Liver (tissue), 8 donors: ENCODE measurements at regions not wholly inside any gene's neighbourhood (a gene's known extent, or its start where the extent isn't known, plus 50 kb on each side); places are given as distances from the start of the nearest gene placed in this dataset.

Experiments
- DNase-seq: peaks from one replicate; pipeline ENCODE4 v3.0.0-alpha.2; 2017; ENCODE audit warnings: low spot score
- H3K27ac ChIP-seq, 2 donors: one replicate each; pipeline ENCODE4 v1.7.0; 2013; ENCODE audit warnings: inconsistent platforms in 2 of 2, low read length in 2 of 2, control low read depth in 1 of 2, low read depth in 1 of 2, mild to moderate bottlenecking in 1 of 2
- H3K27me3 ChIP-seq, 4 donors: one replicate each; pipeline versions ENCODE4 v1.6.1 to v1.7.0; 2013; ENCODE audit warnings: low read length in 3 of 4, inconsistent platforms in 1 of 4, mild to moderate bottlenecking in 1 of 4, moderate library complexity in 1 of 4; ENCODE audit not compliant: control insufficient read depth in 4 of 4, insufficient read depth in 4 of 4
- H3K36me3 ChIP-seq, 4 donors: one replicate each; pipeline versions ENCODE4 v1.6.1 to v1.7.0; 2013; ENCODE audit warnings: low read length in 3 of 4, mild to moderate bottlenecking in 3 of 4, low read depth in 1 of 4, moderate library complexity in 1 of 4; ENCODE audit not compliant: control insufficient read depth in 4 of 4, insufficient read depth in 3 of 4
- H3K4me1 ChIP-seq, 4 donors: one replicate each; pipeline versions ENCODE4 v1.6.1 to v1.7.0; 2013; ENCODE audit warnings: low read length in 3 of 4, mild to moderate bottlenecking in 3 of 4, moderate library complexity in 1 of 4; ENCODE audit not compliant: control insufficient read depth in 4 of 4, insufficient read depth in 4 of 4
- H3K4me3 ChIP-seq, 3 donors: one replicate each; pipeline versions ENCODE4 v1.6.1 to v1.7.0; 2013; ENCODE audit warnings: low read length in 3 of 3, control low read depth in 1 of 3, low read depth in 1 of 3, mild to moderate bottlenecking in 1 of 3
- H3K9ac ChIP-seq, 2 donors: one replicate each; pipeline ENCODE4 v1.7.0; 2013; ENCODE audit warnings: low read length in 2 of 2, mild to moderate bottlenecking in 2 of 2, moderate library complexity in 2 of 2, control low read depth in 1 of 2, low read depth in 1 of 2
- H3K9me3 ChIP-seq, 4 donors: one replicate each; pipeline versions ENCODE4 v1.6.1 to v1.7.0; 2013; ENCODE audit warnings: low read length in 3 of 4; ENCODE audit not compliant: control insufficient read depth in 4 of 4
- EGR1 ChIP-seq, 2 donors: IDR thresholded peaks; 2 replicates each; pipeline ENCODE4 v1.6.1; 2016 to 2018; ENCODE audit warnings: antibody characterized with exemption in 2 of 2, low read depth in 2 of 2
- FOXA1 ChIP-seq: IDR thresholded peaks from 2 replicates; pipeline ENCODE4 v1.6.1; 2016; ENCODE audit warnings: antibody characterized with exemption
- FOXA2 ChIP-seq: IDR thresholded peaks from 2 replicates; pipeline ENCODE4 v1.6.1; 2016; ENCODE audit warnings: antibody characterized with exemption
- GABPA ChIP-seq, 2 donors: IDR thresholded peaks in 1 of 2; conservative IDR thresholded peaks in 1 of 2; 2 replicates each; pipeline ENCODE4 v1.6.1; 2016; ENCODE audit warnings: antibody characterized with exemption in 2 of 2, mild to moderate bottlenecking in 1 of 2, moderate library complexity in 1 of 2
- HNF4A ChIP-seq, 2 donors: conservative IDR thresholded peaks; 2 replicates each; pipeline ENCODE4 v1.6.1; 2016; ENCODE audit warnings: antibody characterized with exemption in 2 of 2, mild to moderate bottlenecking in 2 of 2
- HNF4G ChIP-seq: IDR thresholded peaks from 2 replicates; pipeline ENCODE4 v1.6.1; 2016; ENCODE audit warnings: antibody characterized with exemption
- JUND ChIP-seq, 2 donors: IDR thresholded peaks; 2 replicates each; pipeline ENCODE4 v1.6.1; 2016; ENCODE audit warnings: antibody characterized with exemption in 2 of 2
- RXRA ChIP-seq, 2 donors: IDR thresholded peaks; 2 replicates each; pipeline ENCODE4 v1.6.1; 2017 to 2018; ENCODE audit warnings: antibody characterized with exemption in 2 of 2, mild to moderate bottlenecking in 1 of 2
- SP1 ChIP-seq: IDR thresholded peaks from 2 replicates; pipeline ENCODE4 v1.6.1; 2018; ENCODE audit warnings: antibody characterized with exemption, mild to moderate bottlenecking
- YY1 ChIP-seq: IDR thresholded peaks from 2 replicates; pipeline ENCODE4 v1.6.1; 2016; ENCODE audit warnings: antibody characterized with exemption, mild to moderate bottlenecking
- WGBS: extraction: QIAGEN DNeasy Blood & Tissue Kit; methylation state at CpG from one replicate; pipeline ENCODE4 v1.1.7; 2013; 5-methylcytosine and 5-hydroxymethylcytosine counted together
- TF ChIP-seq, protein P1 (sequence below): IDR thresholded peaks from 2 replicates; pipeline ENCODE4 v1.6.1; 2016; ENCODE audit warnings: antibody characterized with exemption
- TF ChIP-seq, protein P2 (sequence below): IDR thresholded peaks from 2 replicates; pipeline ENCODE4 v1.6.1; 2016; ENCODE audit warnings: antibody characterized with exemption, mild to moderate bottlenecking
- TF ChIP-seq, protein P3 (sequence below): fragments of 150-350 bp; IDR thresholded peaks from 2 replicates; pipeline ENCODE4 v1.5.1; 2017; ENCODE audit warnings: improper control_type of control experiment, low read depth, low read length; ENCODE audit not compliant: missing input control
- donor health status: healthy.
- donor health status: healthy.
- donor health status: healthy.
- donor health status: healthy.
- donor health status: healthy.

- Histone ChIP-seq H3K9me3 (no peaks in the 10 kb centered on the region), H3K4me1 (no peaks in the 10 kb centered on the region), H3K4me3 (no peak overlapping the region), H3K9ac (no peak overlapping the region), H3K27me3 (no peaks in the 10 kb centered on the region), H3K36me3 (no peaks in the 10 kb centered on the region), H3K27ac (no peak overlapping the region)
- TF ChIP-seq SP1 (no peak), FOXA1 (no peak), YY1 (no peak), JUND (IDR thresholded peaks at IDR 0.05) (no peak), EGR1 (IDR thresholded peaks at IDR 0.05; ENCODE audit: low read depth in 2 of 2) (no peak), FOXA2 (no peak), GABPA (IDR thresholded peaks at IDR 0.05 in 1 of 2, conservative IDR thresholded peaks at IDR 0.05 in 1 of 2) (no peak)
- DNase-seq, result no peak
- 58% methylated on average over 1 of the region's 1 CpG for WGBS
Observed at GRCh38 chr9:103552712-103553111, 541.4 kb upstream of the SMC2 start.

DNA sequence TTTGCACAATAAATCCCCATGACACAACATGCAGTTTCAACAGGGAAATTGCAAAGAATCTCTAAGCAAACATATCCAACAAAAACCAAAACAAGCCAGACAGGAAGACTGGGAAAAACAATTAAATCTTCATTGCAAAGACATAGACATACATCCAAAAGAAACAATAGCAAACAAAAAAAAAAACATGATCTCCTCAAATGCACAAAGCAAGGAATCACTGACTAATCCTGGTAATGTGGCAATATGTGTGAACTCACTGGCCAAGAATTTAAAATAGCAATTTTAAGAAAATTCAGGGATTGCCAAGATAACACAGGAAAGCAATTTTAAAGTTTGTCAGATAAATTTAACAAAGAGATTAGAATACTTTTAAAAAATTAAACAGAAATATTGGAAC is 520.1 kb upstream of the SMC2 start:
- no peak for DNase-seq
- TF ChIP-seq FOXA1 (no peak), GABPA (IDR thresholded peaks at IDR 0.05 in 1 of 2, conservative IDR thresholded peaks at IDR 0.05 in 1 of 2) (no peak), RXRA (IDR thresholded peaks at IDR 0.05) (no peak)
- TF ChIP-seq, protein P1, sequence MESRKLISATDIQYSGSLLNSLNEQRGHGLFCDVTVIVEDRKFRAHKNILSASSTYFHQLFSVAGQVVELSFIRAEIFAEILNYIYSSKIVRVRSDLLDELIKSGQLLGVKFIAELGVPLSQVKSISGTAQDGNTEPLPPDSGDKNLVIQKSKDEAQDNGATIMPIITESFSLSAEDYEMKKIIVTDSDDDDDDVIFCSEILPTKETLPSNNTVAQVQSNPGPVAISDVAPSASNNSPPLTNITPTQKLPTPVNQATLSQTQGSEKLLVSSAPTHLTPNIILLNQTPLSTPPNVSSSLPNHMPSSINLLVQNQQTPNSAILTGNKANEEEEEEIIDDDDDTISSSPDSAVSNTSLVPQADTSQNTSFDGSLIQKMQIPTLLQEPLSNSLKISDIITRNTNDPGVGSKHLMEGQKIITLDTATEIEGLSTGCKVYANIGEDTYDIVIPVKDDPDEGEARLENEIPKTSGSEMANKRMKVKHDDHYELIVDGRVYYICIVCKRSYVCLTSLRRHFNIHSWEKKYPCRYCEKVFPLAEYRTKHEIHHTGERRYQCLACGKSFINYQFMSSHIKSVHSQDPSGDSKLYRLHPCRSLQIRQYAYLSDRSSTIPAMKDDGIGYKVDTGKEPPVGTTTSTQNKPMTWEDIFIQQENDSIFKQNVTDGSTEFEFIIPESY, result no peak
- TF ChIP-seq, protein P2, sequence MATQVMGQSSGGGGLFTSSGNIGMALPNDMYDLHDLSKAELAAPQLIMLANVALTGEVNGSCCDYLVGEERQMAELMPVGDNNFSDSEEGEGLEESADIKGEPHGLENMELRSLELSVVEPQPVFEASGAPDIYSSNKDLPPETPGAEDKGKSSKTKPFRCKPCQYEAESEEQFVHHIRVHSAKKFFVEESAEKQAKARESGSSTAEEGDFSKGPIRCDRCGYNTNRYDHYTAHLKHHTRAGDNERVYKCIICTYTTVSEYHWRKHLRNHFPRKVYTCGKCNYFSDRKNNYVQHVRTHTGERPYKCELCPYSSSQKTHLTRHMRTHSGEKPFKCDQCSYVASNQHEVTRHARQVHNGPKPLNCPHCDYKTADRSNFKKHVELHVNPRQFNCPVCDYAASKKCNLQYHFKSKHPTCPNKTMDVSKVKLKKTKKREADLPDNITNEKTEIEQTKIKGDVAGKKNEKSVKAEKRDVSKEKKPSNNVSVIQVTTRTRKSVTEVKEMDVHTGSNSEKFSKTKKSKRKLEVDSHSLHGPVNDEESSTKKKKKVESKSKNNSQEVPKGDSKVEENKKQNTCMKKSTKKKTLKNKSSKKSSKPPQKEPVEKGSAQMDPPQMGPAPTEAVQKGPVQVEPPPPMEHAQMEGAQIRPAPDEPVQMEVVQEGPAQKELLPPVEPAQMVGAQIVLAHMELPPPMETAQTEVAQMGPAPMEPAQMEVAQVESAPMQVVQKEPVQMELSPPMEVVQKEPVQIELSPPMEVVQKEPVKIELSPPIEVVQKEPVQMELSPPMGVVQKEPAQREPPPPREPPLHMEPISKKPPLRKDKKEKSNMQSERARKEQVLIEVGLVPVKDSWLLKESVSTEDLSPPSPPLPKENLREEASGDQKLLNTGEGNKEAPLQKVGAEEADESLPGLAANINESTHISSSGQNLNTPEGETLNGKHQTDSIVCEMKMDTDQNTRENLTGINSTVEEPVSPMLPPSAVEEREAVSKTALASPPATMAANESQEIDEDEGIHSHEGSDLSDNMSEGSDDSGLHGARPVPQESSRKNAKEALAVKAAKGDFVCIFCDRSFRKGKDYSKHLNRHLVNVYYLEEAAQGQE, result no peak
- H3K27ac ChIP-seq, result no peak overlapping the region
- no peaks in the 10 kb centered on the region for H3K4me1 ChIP-seq
- H3K27me3 ChIP-seq, result no peaks in the 10 kb centered on the region
- no peaks in the 10 kb centered on the region for H3K36me3 ChIP-seq
- no peak overlapping the region for H3K9ac ChIP-seq
- no peak overlapping the region for H3K4me3 ChIP-seq
- no peaks in the 10 kb centered on the region for H3K9me3 ChIP-seq

DNA sequence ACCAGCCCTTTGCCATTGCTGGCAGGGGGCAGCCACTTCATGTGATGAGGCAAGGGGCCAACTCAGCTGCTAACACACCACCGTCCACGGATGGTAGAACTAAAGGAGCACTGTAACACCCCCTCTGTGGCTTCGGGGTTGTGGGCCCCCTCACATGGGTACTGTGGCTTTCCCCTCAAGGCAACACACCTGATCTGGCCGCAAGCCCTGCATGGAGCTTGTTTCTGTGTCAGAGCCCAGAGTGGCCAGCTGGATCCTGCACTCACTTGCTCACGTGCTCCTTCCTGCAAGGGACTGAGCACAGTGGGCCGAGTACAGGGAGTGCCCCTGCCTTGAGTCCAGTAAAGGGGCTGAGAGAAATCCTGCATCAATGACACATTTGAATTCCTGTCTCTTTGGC is 507.4 kb upstream of the SMC2 start:
- no peak for DNase-seq
- Histone ChIP-seq H3K36me3 (no peaks in the 10 kb centered on the region), H3K9me3 (peaks cover 0 to 6% (median 0%) of the 10 kb centered on the region in 4 donors), H3K4me1 (no peaks in the 10 kb centered on the region), H3K9ac (no peak overlapping the region), H3K27me3 (no peaks in the 10 kb centered on the region), H3K27ac (no peak overlapping the region), H3K4me3 (no peak overlapping the region)
- no peak for TF ChIP-seq HNF4A (conservative IDR thresholded peaks at IDR 0.05)
- TF ChIP-seq FOXA2, result no peak
- TF ChIP-seq, protein P3, sequence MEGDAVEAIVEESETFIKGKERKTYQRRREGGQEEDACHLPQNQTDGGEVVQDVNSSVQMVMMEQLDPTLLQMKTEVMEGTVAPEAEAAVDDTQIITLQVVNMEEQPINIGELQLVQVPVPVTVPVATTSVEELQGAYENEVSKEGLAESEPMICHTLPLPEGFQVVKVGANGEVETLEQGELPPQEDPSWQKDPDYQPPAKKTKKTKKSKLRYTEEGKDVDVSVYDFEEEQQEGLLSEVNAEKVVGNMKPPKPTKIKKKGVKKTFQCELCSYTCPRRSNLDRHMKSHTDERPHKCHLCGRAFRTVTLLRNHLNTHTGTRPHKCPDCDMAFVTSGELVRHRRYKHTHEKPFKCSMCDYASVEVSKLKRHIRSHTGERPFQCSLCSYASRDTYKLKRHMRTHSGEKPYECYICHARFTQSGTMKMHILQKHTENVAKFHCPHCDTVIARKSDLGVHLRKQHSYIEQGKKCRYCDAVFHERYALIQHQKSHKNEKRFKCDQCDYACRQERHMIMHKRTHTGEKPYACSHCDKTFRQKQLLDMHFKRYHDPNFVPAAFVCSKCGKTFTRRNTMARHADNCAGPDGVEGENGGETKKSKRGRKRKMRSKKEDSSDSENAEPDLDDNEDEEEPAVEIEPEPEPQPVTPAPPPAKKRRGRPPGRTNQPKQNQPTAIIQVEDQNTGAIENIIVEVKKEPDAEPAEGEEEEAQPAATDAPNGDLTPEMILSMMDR, result no peak
- TF ChIP-seq, protein P1, result no peak
- TF ChIP-seq EGR1 (IDR thresholded peaks at IDR 0.05; ENCODE audit: low read depth in 2 of 2), result no peak
- TF ChIP-seq JUND (IDR thresholded peaks at IDR 0.05), result no peak
- TF ChIP-seq HNF4G, result no peak
- WGBS, result 79% methylated on average over 6 of the region's 6 CpGs
